NB4 (cell line): ENCODE measurements at regions not wholly inside any gene's neighbourhood (a gene's known extent, or its start where the extent isn't known, plus 50 kb on each side); places are given as distances from the start of the nearest gene placed in this dataset.

Experiments
- DNase-seq: peaks from one replicate; pipeline ENCODE4 v3.0.0; 2010; ENCODE audit warnings: low read depth
- H3K4me3 ChIP-seq: one replicate; pipeline ENCODE4 v1.5.1; 2011; ENCODE audit warnings: mild to moderate bottlenecking, low read depth, low read length, moderate library complexity
- CTCF ChIP-seq: IDR thresholded peaks from one replicate; pipeline ENCODE4 v1.5.1; 2012; ENCODE audit warnings: low read depth, low read length
- MYC ChIP-seq: IDR thresholded peaks from 2 replicates; pipeline ENCODE4 v1.6.1; 2011; ENCODE audit warnings: low read depth, low read length
- POLR2A ChIP-seq: IDR thresholded peaks from 2 replicates; pipeline ENCODE4 v1.6.1; 2011; ENCODE audit warnings: mild to moderate bottlenecking; ENCODE audit not compliant: insufficient read length; ENCODE audit errors: extremely low read depth
- TF ChIP-seq, protein P1 (sequence below): IDR thresholded peaks from 2 replicates; pipeline ENCODE4 v1.6.1; 2011; ENCODE audit warnings: low read depth, low read length

DNA sequence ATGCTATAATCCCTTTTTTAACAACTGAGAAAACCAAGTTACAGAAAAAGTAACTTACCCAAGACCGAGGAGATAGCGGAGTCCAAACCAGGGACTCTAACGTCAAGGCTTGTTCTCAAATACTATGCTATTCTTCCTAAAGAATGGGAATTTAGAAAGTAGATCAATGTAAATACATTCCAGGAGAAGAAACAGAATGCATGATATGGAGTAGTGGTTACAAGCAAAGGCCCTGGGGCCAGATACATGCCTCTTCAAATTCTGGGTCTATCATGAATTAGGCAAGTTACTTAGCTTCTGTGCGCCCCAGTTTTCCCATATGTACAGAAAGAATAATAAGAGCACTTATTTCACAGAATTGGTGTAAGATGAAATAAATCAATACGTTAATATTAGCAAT is 102.0 kb upstream of the CHMP2B start:
- TF ChIP-seq, protein P1, sequence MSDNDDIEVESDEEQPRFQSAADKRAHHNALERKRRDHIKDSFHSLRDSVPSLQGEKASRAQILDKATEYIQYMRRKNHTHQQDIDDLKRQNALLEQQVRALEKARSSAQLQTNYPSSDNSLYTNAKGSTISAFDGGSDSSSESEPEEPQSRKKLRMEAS, result no peak
- TF ChIP-seq MYC (no peak), CTCF (no peak), POLR2A (no peak)
- DNase-seq, result no peak
- H3K4me3 ChIP-seq, result no peak overlapping the region

DNA sequence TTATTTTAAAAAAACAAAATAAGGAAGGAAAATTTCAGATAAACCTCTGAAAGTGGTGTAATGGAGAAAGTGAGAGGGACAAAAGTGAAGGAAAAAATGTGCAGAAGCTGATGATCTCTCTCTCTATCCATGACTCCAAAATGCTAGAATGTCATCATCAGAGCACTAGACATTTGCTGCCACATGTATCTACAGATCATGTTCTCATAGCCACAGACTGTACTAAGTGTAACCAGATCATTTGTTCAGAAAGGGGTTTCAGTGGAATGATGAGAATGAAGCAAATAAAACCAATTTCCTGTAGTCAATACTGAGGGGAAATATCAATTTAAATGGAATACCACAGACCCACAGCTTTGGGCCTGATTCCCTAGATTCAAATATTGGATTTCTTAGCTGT is 104.3 kb upstream of the CHMP2B start:
- no peak overlapping the region for H3K4me3 ChIP-seq
- TF ChIP-seq POLR2A, result no peak
- no peak for TF ChIP-seq MYC
- TF ChIP-seq, protein P1, result no peak
- TF ChIP-seq CTCF, result no peak
- no peak for DNase-seq

GRCh38 chr3:87121856-87122255 is 105.3 kb upstream of the CHMP2B start:
- DNase-seq, result no peak
- no peak for TF ChIP-seq CTCF
- TF ChIP-seq MYC, result no peak
- no peak for TF ChIP-seq POLR2A
- TF ChIP-seq, protein P1, result no peak
- H3K4me3 ChIP-seq, result no peak overlapping the region

DNA sequence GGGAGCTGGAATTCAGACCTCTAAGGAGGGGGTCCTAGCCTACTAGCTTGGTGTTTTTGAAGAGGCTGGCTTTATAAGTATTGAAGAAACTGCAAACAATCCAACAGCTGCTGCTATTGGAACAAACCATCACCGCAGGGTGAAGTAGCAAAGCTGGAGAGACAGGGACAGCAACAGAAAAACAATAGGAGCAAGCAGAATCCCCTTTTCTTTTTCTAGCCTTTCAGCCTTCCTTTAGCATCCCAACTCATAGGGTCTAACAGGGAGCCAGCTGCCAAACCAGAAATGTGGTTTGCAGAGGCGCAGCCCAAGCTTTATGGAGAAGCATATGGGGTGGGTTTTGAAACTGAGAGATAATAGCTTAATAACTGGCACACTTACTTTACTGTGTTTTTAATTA is 106.2 kb upstream of the CHMP2B start:
- no peak for DNase-seq
- TF ChIP-seq CTCF, result no peak
- H3K4me3 ChIP-seq, result no peak overlapping the region

- no peak for DNase-seq
- no peak overlapping the region for H3K4me3 ChIP-seq
- TF ChIP-seq MYC (no peak), CTCF (no peak), POLR2A (no peak)
- TF ChIP-seq, protein P1, result no peak
These were observed 106.9 kb upstream of the CHMP2B start for GRCh38 chr3:87120236-87120635.

GRCh38 chr3:87109465-87109864 is 117.6 kb upstream of the CHMP2B start:
- TF ChIP-seq MYC (no peak), CTCF (no peak), POLR2A (no peak)
- TF ChIP-seq, protein P1, result no peak
- DNase-seq, result no peak
- H3K4me3 ChIP-seq, result no peak overlapping the region
